Heart left ventricle (tissue), 13 donors: ENCODE measurements at regions not wholly inside any gene's neighbourhood (a gene's known extent, or its start where the extent isn't known, plus 50 kb on each side); places are given as distances from the start of the nearest gene placed in this dataset.

Experiments
- POLR2A ChIP-seq, 2 donors: fragments of 450-650 bp; IDR thresholded peaks; one replicate each; pipeline ENCODE4 v1.6.1; 2017; ENCODE audit warnings: antibody characterized with exemption in 2 of 2, mild to moderate bottlenecking in 2 of 2, moderate library complexity in 2 of 2
- TF ChIP-seq, protein P1 (sequence below), 12 donors: fragments of 200-600 bp; sonication (generic) in 4 of 12; IDR thresholded peaks; one replicate each; pipeline versions ENCODE4 v1.5.0 to v1.8.0; 2018 to 2022; ENCODE audit warnings: antibody characterized with exemption in 12 of 12, mild to moderate bottlenecking in 5 of 12
- donor health status: ischemic (EF 13 %, LVEDD 7.1; RV severe dilation, severe dysfunction).
- donor health status: DM: no; HTN: yes; CAD: no.
- donor health status: DM: no; HTN: no; CAD: no.
- donor health status: ischemic (EF 25% LVEDD 6.9; RV normal size, moderate dysfunction).
- donor health status: ischemic (EF 25% LVEDD 5.7; RV mildly dilated, moderate dysfunction).
- donor health status: ischemic (EF 35%, LVEDD 5.7; RV mildly dilated, moderate dysfunction).
- donor health status: nonischemic (EF 11% LVEDD 7.7; RV severe dilation, severe dysfunction).
- donor health status: DM: yes; HTN: yes; CAD: no.
- donor health status: PGD.
- donor health status: ischemic (EF 29% LVEDD 5.4; RV normal size, mild dysfunction).
- donor health status: nonischemic (EF 23%, LVEDD 6.1; RV moderate dilation, normal function).

DNA sequence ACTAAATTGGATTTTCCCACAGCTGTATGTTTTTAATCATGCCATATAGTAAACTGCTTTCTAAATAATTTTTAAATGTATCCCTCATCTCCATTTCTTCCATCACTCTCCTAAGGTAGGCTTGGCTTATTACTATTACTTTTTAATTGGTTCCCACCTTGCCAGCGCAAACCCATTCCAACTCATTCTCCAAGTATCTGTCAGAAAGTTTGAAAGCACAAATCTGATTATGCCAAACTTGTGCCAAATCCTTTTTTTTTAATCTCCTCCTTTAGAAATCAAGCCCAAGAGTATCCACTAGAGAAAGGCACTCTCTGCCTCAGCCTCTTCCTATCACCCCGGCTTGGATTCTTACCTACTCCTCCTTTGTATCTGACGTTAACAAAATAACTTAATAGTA is 784.5 kb downstream of the TBL1XR1 start:
- TF ChIP-seq, protein P1, sequence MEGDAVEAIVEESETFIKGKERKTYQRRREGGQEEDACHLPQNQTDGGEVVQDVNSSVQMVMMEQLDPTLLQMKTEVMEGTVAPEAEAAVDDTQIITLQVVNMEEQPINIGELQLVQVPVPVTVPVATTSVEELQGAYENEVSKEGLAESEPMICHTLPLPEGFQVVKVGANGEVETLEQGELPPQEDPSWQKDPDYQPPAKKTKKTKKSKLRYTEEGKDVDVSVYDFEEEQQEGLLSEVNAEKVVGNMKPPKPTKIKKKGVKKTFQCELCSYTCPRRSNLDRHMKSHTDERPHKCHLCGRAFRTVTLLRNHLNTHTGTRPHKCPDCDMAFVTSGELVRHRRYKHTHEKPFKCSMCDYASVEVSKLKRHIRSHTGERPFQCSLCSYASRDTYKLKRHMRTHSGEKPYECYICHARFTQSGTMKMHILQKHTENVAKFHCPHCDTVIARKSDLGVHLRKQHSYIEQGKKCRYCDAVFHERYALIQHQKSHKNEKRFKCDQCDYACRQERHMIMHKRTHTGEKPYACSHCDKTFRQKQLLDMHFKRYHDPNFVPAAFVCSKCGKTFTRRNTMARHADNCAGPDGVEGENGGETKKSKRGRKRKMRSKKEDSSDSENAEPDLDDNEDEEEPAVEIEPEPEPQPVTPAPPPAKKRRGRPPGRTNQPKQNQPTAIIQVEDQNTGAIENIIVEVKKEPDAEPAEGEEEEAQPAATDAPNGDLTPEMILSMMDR (IDR thresholded peaks at IDR 0.05) = no peak
- no peak for TF ChIP-seq POLR2A (IDR thresholded peaks at IDR 0.05)
